Gastrocnemius medialis (tissue), 4 donors: ENCODE measurements at regions not wholly inside any gene's neighbourhood (a gene's known extent, or its start where the extent isn't known, plus 50 kb on each side); places are given as distances from the start of the nearest gene placed in this dataset.

Experiments
- CTCF ChIP-seq, 5 experiments: fragments of 450-650 bp in 3 of 5; fragments of 200-600 bp in 2 of 5; sonication (generic) in 2 of 5; IDR thresholded peaks in 4 of 5; conservative IDR thresholded peaks in 1 of 5; 1 replicate in 4 of 5; 2 replicates in 1 of 5; pipeline ENCODE4 v1.5.1; 2016 to 2019; ENCODE audit warnings: antibody characterized with exemption in 5 of 5, mild to moderate bottlenecking in 3 of 5, moderate library complexity in 3 of 5
- POLR2A ChIP-seq, 2 donors: fragments of 450-650 bp; IDR thresholded peaks; one replicate each; pipeline ENCODE4 v1.6.1; 2017; ENCODE audit warnings: antibody characterized with exemption in 2 of 2, mild to moderate bottlenecking in 2 of 2, moderate library complexity in 2 of 2

GRCh38 chr12:111161898-111162297, 207.0 kb downstream of the PHETA1 start:
- TF ChIP-seq CTCF (IDR thresholded peaks at IDR 0.05 in 4 of 5, conservative IDR thresholded peaks at IDR 0.05 in 1 of 5) (no peak), POLR2A (IDR thresholded peaks at IDR 0.05) (no peak)
